ENCODE measurements at regions not wholly inside any gene's neighbourhood (a gene's known extent, or its start where the extent isn't known, plus 50 kb on each side); places are given as distances from the start of the nearest gene placed in this dataset.

- intact Hi-C loops (cut with DNase I): no loop called here
These were observed 69.6 kb upstream of the CTNNB1 start for GRCh38 chr3:41129731-41130130.

GRCh38 chr3:41131224-41131623, 68.1 kb upstream of the CTNNB1 start:
- 87 to 91% (median 89%) methylated on average over 3 of the region's 3 CpGs for WGBS, 3 donors
- Histone ChIP-seq H3K4me1 (no peaks in the 10 kb centered on the region), H3K4me3 (no peak overlapping the region), H3K27me3 (ENCODE audit: insufficient read depth in 3 of 3, low read length in 2 of 3) (no peaks in the 10 kb centered on the region), H3K9me3 (peaks cover 13% of the 10 kb centered on the region), H3K36me3 (ENCODE audit: insufficient read depth in 1 of 2, low read depth in 1 of 2) (no peaks in the 10 kb centered on the region), H3K27ac (no peak overlapping the region)
- ATAC-seq (no peak), DNase-seq (no peak)
- TF ChIP-seq, protein P1, sequence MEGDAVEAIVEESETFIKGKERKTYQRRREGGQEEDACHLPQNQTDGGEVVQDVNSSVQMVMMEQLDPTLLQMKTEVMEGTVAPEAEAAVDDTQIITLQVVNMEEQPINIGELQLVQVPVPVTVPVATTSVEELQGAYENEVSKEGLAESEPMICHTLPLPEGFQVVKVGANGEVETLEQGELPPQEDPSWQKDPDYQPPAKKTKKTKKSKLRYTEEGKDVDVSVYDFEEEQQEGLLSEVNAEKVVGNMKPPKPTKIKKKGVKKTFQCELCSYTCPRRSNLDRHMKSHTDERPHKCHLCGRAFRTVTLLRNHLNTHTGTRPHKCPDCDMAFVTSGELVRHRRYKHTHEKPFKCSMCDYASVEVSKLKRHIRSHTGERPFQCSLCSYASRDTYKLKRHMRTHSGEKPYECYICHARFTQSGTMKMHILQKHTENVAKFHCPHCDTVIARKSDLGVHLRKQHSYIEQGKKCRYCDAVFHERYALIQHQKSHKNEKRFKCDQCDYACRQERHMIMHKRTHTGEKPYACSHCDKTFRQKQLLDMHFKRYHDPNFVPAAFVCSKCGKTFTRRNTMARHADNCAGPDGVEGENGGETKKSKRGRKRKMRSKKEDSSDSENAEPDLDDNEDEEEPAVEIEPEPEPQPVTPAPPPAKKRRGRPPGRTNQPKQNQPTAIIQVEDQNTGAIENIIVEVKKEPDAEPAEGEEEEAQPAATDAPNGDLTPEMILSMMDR (IDR thresholded peaks at IDR 0.05): no peak
- intact Hi-C loops (cut with DNase I): no loop called here

More at GRCh38 chr3:41129731-41130130, 69.6 kb upstream of the CTNNB1 start:
- H3K9me3 ChIP-seq: peaks cover 13% of the 10 kb centered on the region
- no peak for DNase-seq
- TF ChIP-seq, protein P1 (IDR thresholded peaks at IDR 0.05): no peak
- H3K27ac ChIP-seq: no peak overlapping the region
- no peak for ATAC-seq
- H3K36me3 ChIP-seq (ENCODE audit: insufficient read depth in 1 of 2, low read depth in 1 of 2): no peaks in the 10 kb centered on the region
- no peaks in the 10 kb centered on the region for H3K4me1 ChIP-seq
- no peaks in the 10 kb centered on the region for H3K27me3 ChIP-seq (ENCODE audit: insufficient read depth in 3 of 3, low read length in 2 of 3)
- WGBS, 3 donors: 52 to 100% (median 94%) methylated on average over 1 of the region's 1 CpG
- no peak overlapping the region for H3K4me3 ChIP-seq

GRCh38 chr3:41137686-41138111, 61.6 kb upstream of the CTNNB1 start:
- H3K4me1 ChIP-seq: no peaks in the 10 kb centered on the region
- ATAC-seq (no peak), DNase-seq (no peak)
- no peaks in the 10 kb centered on the region for H3K27me3 ChIP-seq (ENCODE audit: insufficient read depth in 3 of 3, low read length in 2 of 3)
- no peak overlapping the region for H3K4me3 ChIP-seq
- 74 to 91% (median 88%) methylated on average over 1 of the region's 1 CpG for WGBS, 3 donors
- H3K27ac ChIP-seq: no peak overlapping the region
- no peaks in the 10 kb centered on the region for H3K9me3 ChIP-seq
- TF ChIP-seq, protein P1 (IDR thresholded peaks at IDR 0.05): no peak
- intact Hi-C loops (cut with DNase I): no loop called here
- H3K36me3 ChIP-seq (ENCODE audit: insufficient read depth in 1 of 2, low read depth in 1 of 2): no peaks in the 10 kb centered on the region

DNA sequence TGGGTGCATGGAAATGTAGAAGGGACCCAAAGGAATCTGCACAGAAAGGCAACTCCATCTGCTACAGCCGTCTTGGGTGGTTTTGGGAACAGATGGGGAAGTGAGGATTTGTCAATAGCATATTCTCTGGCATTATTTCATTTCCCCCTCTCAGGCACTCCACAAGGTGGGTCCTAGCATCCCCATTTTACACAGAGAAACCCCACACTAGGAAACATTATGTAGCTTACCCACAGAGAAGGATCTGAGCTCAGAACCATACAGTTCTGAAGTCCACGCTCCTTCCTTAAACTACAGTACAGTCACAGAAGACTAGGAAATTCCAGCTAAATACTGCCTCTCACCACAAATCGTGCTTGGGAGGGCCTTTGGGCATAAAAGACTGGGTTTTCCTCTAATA, 61.2 kb upstream of the CTNNB1 start:
- 71 to 73% (median 72%) methylated on average over 3 of the region's 3 CpGs for WGBS, 3 donors

GRCh38 chr3:41138601-41139000, 60.7 kb upstream of the CTNNB1 start:
- Histone ChIP-seq H3K9me3 (no peaks in the 10 kb centered on the region), H3K4me1 (no peaks in the 10 kb centered on the region), H3K36me3 (ENCODE audit: insufficient read depth in 1 of 2, low read depth in 1 of 2) (no peaks in the 10 kb centered on the region), H3K4me3 (no peak overlapping the region), H3K27ac (no peak overlapping the region), H3K27me3 (ENCODE audit: insufficient read depth in 3 of 3, low read length in 2 of 3) (no peaks in the 10 kb centered on the region)
- DNase-seq (no peak), ATAC-seq (no peak)
- WGBS, 3 donors: 81 to 89% (median 86%) methylated on average over 3 of the region's 3 CpGs
- intact Hi-C loops (cut with DNase I): no loop called here
- TF ChIP-seq, protein P1 (IDR thresholded peaks at IDR 0.05): no peak

More for the DNA sequence above, 61.2 kb upstream of the CTNNB1 start:
- no peak for ATAC-seq
- no peak overlapping the region for H3K27ac ChIP-seq
- no peaks in the 10 kb centered on the region for H3K9me3 ChIP-seq
- TF ChIP-seq, protein P1 (IDR thresholded peaks at IDR 0.05): no peak
- H3K4me3 ChIP-seq: no peak overlapping the region
- no peaks in the 10 kb centered on the region for H3K4me1 ChIP-seq
- no peak for DNase-seq
- H3K27me3 ChIP-seq (ENCODE audit: insufficient read depth in 3 of 3, low read length in 2 of 3): no peaks in the 10 kb centered on the region
- H3K36me3 ChIP-seq (ENCODE audit: insufficient read depth in 1 of 2, low read depth in 1 of 2): no peaks in the 10 kb centered on the region
- intact Hi-C loops (cut with DNase I): no loop called here
